ENCODE measurements at regions not wholly inside any gene's neighbourhood (a gene's known extent, or its start where the extent isn't known, plus 50 kb on each side); places are given as distances from the start of the nearest gene placed in this dataset.

- TF ChIP-seq EZH2 (IDR thresholded peaks at IDR 0.05; ENCODE audit: low read length) (no peak), CTCF (optimal IDR thresholded peaks at IDR 0.05 in 1 of 3, IDR thresholded peaks at IDR 0.05 in 1 of 3, conservative IDR thresholded peaks at IDR 0.05 in 1 of 3; ENCODE audit: extremely low read depth in 1 of 3, insufficient read depth in 2 of 3, low read length in 3 of 3) (no peak)
Measured at GRCh38 chr1:91596474-91596873, 95.8 kb downstream of the CDC7 start.

Data from keratinocyte (primary cell).